GM18907 (cell line): ENCODE measurements at regions not wholly inside any gene's neighbourhood (a gene's known extent, or its start where the extent isn't known, plus 50 kb on each side); places are given as distances from the start of the nearest gene placed in this dataset.

Source experiments
- ATAC-seq: cut with Tn5 transposase; IDR thresholded peaks from one replicate; pipeline ENCODE4 v1.9.1; 2021; ENCODE audit warnings: mild to moderate bottlenecking, moderate library complexity; ENCODE audit not compliant: unreplicated experiment

DNA sequence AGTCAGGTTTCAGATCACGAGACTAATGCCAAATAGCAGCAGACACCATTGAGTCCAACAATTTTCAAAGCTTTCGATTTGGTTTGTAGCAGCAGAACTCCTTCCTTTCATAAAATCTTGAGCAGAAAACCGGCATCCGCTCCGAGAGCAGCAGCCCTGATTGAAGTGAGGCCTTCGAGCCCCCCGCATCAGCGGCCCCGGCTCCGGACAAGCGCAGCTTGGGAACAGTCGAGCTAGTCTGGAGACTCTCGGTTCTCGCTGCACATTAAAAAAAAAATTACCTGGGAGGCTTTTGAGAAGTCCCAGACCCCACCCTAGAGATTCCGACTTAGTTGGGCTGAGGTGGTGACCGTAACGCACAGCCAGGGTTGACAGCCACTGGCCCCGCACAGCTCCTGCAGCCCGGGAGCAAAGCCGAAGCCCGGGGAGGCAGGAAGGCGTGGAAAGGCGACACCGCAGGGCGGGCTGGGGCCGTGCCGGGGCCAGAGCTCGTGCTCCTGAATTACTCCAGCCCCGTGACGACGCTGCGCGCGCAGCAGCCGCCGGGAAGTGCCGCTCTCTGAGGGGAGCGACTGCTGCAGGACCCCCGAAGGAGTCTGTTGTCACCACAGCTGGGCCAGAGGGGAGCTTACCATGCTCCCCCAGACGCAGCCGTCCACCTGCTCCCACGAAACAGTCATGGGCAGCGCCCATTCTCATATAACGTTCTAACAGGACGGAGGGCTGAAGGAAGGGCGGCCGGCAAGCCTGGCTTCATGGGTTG, 57.8 kb downstream of the SPATA19 start:
- ATAC-seq = no peak

DNA sequence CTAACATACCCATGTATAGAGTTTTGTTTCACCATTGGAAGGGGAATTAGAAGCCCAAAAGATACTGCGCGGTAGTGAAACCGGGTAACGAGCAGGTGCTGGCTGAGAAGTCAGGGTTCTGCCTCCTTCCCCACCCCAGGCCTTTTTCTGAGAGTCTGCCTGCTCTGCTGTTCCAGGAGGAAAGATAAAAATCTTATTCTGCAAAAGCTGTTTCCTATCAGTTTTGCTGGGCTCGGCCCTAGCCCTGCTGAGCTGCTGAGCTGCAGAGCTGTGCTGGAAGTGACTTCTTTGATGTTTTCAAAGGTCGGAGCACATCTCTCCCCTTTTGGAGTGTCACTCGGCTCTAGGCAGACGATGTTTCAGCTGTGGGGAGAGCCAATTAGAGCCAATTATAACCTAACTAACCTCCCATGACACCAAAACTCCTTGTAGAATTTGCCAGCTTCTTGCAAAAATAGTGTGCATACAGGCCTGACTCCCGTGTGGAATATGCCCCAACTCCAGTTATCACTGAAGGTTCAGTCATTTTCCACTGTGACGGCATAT, 59.4 kb downstream of the SPATA19 start:
- ATAC-seq = no peak

- ATAC-seq = no peak
These were observed 61.0 kb downstream of the SPATA19 start for GRCh38 chr11:133784359-133784758.

- ATAC-seq = no peak
These were observed 63.1 kb downstream of the SPATA19 start for GRCh38 chr11:133782116-133782725.

- ATAC-seq = no peak
These were observed 67.2 kb downstream of the SPATA19 start for GRCh38 chr11:133778161-133778560.

GRCh38 chr11:133776671-133777367, 68.5 kb downstream of the SPATA19 start:
- no peak for ATAC-seq

DNA sequence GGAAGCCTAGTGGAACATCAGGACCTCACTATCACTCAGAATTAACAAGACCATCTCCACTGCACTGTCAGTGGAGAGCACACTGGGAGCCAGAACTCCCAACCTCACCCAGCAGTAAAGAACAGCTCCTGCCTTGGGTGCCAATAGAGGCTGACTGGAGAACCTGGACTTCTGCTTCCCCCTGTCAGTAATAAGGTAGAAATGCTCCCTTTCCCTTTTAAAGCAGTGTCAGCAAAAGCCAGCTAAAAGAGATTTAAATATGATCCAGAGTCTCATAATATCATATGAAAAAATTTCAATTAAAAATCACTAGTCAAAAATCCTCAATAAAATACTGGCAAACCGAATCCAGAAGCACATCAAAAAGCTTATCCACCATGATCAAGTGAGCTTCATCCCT, 82.8 kb downstream of the SPATA19 start:
- ATAC-seq = no peak

- no peak for ATAC-seq
These were observed 92.2 kb downstream of the SPATA19 start for GRCh38 chr11:133753150-133753549.

- ATAC-seq = no peak
These were observed 95.5 kb downstream of the SPATA19 start for GRCh38 chr11:133749841-133750240.

DNA sequence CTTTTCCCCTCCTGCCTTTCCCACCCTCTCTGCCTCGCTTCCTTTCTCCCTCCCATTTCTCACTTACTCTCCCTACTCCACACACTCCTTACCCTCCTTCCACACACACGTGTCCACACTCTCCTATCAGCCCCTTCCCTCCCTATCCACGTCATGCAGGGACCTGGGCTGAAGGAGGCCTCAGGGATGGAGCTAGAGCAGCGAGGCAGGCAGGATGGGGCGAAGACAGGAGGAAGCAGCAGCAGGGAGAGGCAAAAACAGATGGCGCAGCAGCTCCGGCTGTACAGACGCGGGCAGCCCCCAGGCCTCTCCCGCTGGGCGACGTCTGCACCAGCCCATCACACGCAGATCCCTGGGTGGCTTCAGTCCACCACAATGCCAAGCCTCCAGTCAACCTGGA, 97.9 kb downstream of the SPATA19 start:
- no peak for ATAC-seq

- no peak for ATAC-seq
These were observed 98.5 kb downstream of the SPATA19 start for GRCh38 chr11:133746663-133747306.

- ATAC-seq = no peak
These were observed 99.5 kb downstream of the SPATA19 start for GRCh38 chr11:133745791-133746190.

- ATAC-seq = no peak
These were observed 103.0 kb downstream of the SPATA19 start for GRCh38 chr11:133742353-133742752.

GRCh38 chr11:133740963-133741362, 104.3 kb downstream of the SPATA19 start:
- ATAC-seq = no peak

DNA sequence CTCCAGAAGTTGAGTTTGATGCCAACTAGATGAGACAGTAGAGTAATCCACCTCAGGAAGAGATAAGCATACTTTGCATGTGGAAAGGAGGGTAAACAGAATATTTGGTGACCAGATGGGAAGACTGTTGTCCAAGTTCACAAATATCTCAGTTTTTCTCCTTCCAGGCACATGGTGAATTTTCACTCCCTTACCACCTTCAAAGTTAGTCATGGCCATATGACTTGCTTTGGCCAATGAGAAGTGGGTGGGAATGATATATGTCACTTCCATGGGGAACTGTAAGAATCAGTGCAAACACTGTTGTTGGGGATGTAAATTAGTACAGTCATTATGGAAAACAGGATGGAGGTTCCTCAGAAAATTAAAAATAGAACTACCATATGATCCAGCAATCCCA, 105.8 kb downstream of the SPATA19 start:
- ATAC-seq = no peak

DNA sequence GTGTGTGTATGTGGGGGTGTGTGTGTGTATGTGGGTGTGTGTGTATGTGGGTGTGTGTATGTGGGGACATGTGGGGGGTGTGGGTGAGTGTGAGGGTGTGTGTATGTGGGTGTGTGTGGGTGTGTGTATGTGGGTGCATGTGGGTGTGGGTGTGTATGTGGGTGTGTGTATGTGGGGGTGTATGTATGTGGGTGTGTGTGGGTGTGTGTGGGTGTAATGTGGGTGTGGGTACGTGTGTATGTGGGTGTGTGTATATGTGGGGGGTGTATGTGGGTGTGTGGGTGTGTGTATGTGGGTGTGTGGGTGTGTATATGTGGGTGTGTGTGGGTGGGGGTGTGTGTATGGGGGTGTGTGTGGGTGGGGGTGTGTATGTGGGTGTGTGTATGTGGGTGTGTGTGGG, 106.7 kb downstream of the SPATA19 start:
- ATAC-seq = no peak

DNA sequence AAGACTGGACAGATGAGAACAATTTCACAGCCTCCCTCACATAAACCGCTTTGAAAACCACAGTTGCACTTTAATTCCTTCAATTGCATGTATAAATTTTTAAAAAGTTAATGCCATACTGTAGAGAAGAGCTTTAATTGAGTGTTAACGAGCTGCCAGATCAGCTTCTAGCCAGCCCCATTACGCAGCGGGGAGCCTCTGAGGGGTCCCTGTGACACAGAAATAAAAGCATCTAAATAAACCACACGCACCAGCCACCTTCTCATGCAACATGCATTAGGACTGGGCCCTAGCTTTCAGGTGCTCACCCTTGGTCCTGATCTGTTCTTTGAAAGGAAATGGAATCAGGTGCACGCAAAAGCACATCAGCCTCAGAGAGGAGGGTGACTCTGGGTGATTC, 111.7 kb downstream of the SPATA19 start:
- no peak for ATAC-seq

DNA sequence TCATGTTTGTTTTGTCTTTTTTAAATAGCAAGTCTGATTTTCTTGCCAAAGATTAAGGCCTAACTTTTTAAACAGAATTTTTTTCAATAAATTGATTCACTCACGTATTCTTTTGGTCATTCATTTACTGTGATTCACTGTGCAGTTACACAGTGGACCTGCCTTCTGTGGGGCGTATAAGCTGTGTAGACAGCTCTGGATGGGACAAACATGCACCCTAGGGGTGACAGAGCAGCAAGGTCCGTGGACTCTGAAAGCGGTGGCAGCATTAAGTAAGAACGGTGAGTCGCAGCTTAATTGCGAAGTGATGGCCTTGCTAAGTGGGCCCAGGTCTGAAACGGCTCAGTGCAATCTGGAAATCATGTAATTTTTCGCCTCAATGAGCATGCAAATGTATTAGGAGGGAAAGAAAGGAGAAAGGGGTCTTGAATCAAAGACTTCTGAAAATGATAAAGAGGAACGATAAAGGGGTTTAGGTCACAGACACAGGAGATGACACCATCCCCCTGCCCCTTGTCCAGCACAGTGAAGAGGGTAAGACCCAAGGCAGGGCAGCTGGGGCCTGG, 113.1 kb downstream of the SPATA19 start:
- no peak for ATAC-seq

GRCh38 chr11:133727774-133728173, 117.5 kb downstream of the SPATA19 start:
- no peak for ATAC-seq

GRCh38 chr11:133726542-133726941, 118.8 kb downstream of the SPATA19 start:
- ATAC-seq = no peak

DNA sequence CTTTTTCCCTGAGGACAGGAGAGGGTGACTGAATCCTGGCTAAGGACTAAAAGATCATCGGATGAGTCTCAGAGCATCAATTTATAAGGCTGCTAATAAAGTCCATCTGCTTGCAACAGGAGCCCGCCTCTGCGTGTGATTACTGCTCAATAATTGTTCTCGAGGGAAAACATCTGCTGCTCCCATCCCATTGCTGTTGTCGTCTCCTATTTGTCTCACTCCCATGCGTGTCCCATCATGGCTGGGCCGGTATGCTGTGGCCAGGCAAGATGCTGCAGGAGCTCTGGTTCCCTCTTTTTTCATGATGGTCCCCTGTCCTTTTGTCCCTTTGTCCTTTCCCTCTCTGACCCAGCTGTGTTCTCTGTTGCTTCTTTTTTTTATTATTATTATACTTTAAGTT, 121.2 kb downstream of the SPATA19 start:
- ATAC-seq = no peak
